OCI-LY1 (cell line): ENCODE measurements at regions not wholly inside any gene's neighbourhood (a gene's known extent, or its start where the extent isn't known, plus 50 kb on each side); places are given as distances from the start of the nearest gene placed in this dataset.

Experiments
- H2AFZ ChIP-seq: fragments of 200-600 bp; sonication (generic), shearing (Covaris generic); 2 replicates; pipeline ENCODE4 v1.6.0; 2014; ENCODE audit warnings: antibody characterized with exemption, mild to moderate bottlenecking, low read length
- H3F3A ChIP-seq: fragments of 200-600 bp; sonication (generic), shearing (Covaris generic); 2 replicates; pipeline ENCODE4 v1.6.0; 2014; ENCODE audit warnings: mild to moderate bottlenecking, antibody characterized with exemption, low read length, moderate library complexity; ENCODE audit not compliant: insufficient read depth
- H3K27ac ChIP-seq: fragments of 200-600 bp; sonication (generic); 2 replicates; pipeline ENCODE4 v1.5.1; 2014; ENCODE audit warnings: low read length, mixed run types, mild to moderate bottlenecking, low read depth; ENCODE audit not compliant: poor library complexity, severe bottlenecking
- H3K27me3 ChIP-seq: fragments of 200-600 bp; sonication (generic); 2 replicates; pipeline ENCODE4 v1.6.0; 2014; ENCODE audit warnings: antibody characterized with exemption, mild to moderate bottlenecking, low read length, moderate library complexity; ENCODE audit not compliant: insufficient read depth
- H3K36me3 ChIP-seq: fragments of 200-600 bp; sonication (generic); 2 replicates; pipeline ENCODE4 v1.6.1; 2014; ENCODE audit warnings: mild to moderate bottlenecking, antibody characterized with exemption, low read length, moderate library complexity, mixed read lengths; ENCODE audit not compliant: insufficient read depth
- H3K4me1 ChIP-seq: fragments of 200-600 bp; sonication (generic); 2 replicates; pipeline ENCODE4 v1.5.1; 2014; ENCODE audit warnings: mild to moderate bottlenecking, low read length, moderate library complexity; ENCODE audit not compliant: insufficient read depth, severe bottlenecking
- H3K4me2 ChIP-seq: fragments of 200-600 bp; sonication (generic), shearing (Covaris generic); 2 replicates; pipeline ENCODE4 v1.6.1; 2014; ENCODE audit warnings: low read length
- H3K4me3 ChIP-seq: fragments of 200-600 bp; sonication (generic); 2 replicates; pipeline ENCODE4 v1.5.1; 2014; ENCODE audit warnings: low read length, low read depth, mild to moderate bottlenecking, mixed read lengths; ENCODE audit not compliant: poor library complexity, severe bottlenecking
- H3K79me2 ChIP-seq: fragments of 200-600 bp; shearing (Covaris generic); 2 replicates; pipeline ENCODE4 v1.6.1; 2016; ENCODE audit warnings: mixed run types, low read length, mixed read lengths; ENCODE audit not compliant: insufficient read depth
- H3K9ac ChIP-seq: fragments of 200-600 bp; sonication (generic), shearing (Covaris generic); 2 replicates; pipeline ENCODE4 v1.6.1; 2014; ENCODE audit warnings: mild to moderate bottlenecking, low read length, mixed read lengths
- H3K9me2 ChIP-seq: fragments of 200-600 bp; sonication (generic), shearing (Covaris generic); 2 replicates; pipeline ENCODE4 v1.6.1; 2014; ENCODE audit warnings: low read depth, mild to moderate bottlenecking, low read length, mixed read lengths
- H3K9me3 ChIP-seq: fragments of 200-600 bp; shearing (Covaris generic); 2 replicates; pipeline ENCODE4 v1.6.1; 2014; ENCODE audit warnings: low read length, mixed read lengths
- H4K20me1 ChIP-seq: fragments of 200-600 bp; sonication (generic), shearing (Covaris generic); 2 replicates; pipeline ENCODE4 v1.6.0; 2016; ENCODE audit warnings: mild to moderate bottlenecking, low read length; ENCODE audit not compliant: insufficient read depth
- EZH2 ChIP-seq: fragments of 200-600 bp; sonication (generic), shearing (Covaris generic); IDR thresholded peaks from 2 replicates; pipeline ENCODE4 v1.8.0; 2017; ENCODE audit warnings: borderline replicate concordance, mixed run types, mild to moderate bottlenecking, antibody characterized with exemption, low read length, moderate library complexity, mixed read lengths
- TF ChIP-seq, protein P1 (sequence below): fragments of 200-600 bp; sonication (generic), shearing (Covaris generic); IDR thresholded peaks from 2 replicates; pipeline ENCODE4 v1.5.1; 2017; ENCODE audit warnings: mild to moderate bottlenecking, antibody characterized with exemption, low read length, moderate library complexity, mixed read lengths

DNA sequence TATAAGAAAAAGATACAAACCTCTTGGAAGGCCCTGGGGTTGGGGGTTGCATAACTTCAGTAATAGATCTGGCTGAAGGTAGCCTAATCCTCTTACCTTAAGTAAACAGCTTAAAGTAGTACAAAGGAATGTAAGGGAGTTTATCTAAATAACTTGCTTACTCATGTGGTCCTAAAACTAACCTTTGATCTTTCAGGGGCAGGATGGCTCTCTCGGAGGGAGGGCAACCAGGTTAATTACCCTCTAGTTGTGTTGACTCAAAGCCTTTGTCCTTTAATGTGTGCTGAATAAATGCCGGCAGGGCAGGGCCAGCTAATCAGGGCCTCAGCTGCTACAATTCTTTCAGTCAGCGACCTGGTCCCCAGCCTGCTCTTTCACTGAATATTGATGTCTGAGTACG lies 822.0 kb upstream of the SLIT2 start:
- Histone ChIP-seq H3K27me3 (no peaks in the 10 kb centered on the region), H3K9me2 (no peaks in the 10 kb centered on the region), H3K4me1 (no peaks in the 10 kb centered on the region), H3K4me3 (no peak overlapping the region), H3K79me2 (no peaks in the 10 kb centered on the region), H3K9ac (no peak overlapping the region), H3K4me2 (no peak overlapping the region), H3K27ac (no peak overlapping the region), H3K9me3 (no peaks in the 10 kb centered on the region), H2AFZ (no peak overlapping the region), H3F3A (no peaks in the 10 kb centered on the region), H4K20me1 (no peaks in the 10 kb centered on the region), H3K36me3 (no peaks in the 10 kb centered on the region)
- TF ChIP-seq, protein P1, sequence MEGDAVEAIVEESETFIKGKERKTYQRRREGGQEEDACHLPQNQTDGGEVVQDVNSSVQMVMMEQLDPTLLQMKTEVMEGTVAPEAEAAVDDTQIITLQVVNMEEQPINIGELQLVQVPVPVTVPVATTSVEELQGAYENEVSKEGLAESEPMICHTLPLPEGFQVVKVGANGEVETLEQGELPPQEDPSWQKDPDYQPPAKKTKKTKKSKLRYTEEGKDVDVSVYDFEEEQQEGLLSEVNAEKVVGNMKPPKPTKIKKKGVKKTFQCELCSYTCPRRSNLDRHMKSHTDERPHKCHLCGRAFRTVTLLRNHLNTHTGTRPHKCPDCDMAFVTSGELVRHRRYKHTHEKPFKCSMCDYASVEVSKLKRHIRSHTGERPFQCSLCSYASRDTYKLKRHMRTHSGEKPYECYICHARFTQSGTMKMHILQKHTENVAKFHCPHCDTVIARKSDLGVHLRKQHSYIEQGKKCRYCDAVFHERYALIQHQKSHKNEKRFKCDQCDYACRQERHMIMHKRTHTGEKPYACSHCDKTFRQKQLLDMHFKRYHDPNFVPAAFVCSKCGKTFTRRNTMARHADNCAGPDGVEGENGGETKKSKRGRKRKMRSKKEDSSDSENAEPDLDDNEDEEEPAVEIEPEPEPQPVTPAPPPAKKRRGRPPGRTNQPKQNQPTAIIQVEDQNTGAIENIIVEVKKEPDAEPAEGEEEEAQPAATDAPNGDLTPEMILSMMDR: no peak
- no peak for TF ChIP-seq EZH2

DNA sequence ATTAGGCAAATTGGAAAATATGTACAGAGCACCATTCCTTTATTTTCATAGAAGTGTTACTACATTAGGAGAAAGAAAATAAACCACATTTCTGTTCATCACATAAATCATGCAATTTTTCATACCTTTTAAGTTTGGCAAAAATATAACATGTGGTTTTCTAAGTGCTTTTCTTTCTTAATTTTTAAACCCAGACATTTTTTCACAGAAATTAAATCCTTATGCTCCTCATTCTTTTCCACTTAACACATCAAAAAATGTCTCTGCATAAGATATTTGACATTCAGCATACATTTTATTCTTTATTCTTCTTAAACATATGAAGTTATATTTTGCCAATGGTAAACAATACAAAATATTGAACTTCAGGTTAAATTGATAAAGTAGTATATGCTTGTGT lies 826.6 kb upstream of the SLIT2 start:
- H3K9me3 ChIP-seq: no peaks in the 10 kb centered on the region

DNA sequence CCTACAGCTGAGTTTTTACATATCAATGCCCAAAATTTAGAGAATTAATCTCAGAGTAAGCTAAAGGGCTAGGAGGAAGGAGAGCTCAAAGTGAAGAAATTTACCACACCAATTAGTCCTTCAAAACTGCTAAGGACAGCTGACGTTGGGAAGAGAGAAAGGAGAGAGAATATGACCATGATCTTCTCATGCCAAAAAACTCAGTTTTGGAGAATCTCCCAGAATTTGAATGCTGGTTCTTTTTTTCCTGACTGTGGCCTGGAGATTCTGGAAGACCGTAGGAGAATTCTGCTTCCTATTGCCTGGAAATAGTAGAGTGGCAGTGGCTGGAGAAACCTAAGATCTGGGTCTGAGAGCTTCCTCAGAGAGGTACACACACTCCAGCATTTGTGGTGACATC lies 834.4 kb upstream of the SLIT2 start:
- H3K79me2 ChIP-seq: no peaks in the 10 kb centered on the region
- H3K9ac ChIP-seq: no peak overlapping the region
- no peak overlapping the region for H3K4me3 ChIP-seq
- no peak overlapping the region for H3K4me2 ChIP-seq
- no peaks in the 10 kb centered on the region for H3F3A ChIP-seq
- H3K36me3 ChIP-seq: no peaks in the 10 kb centered on the region
- no peaks in the 10 kb centered on the region for H3K4me1 ChIP-seq
- no peak overlapping the region for H2AFZ ChIP-seq
- no peak for TF ChIP-seq EZH2
- TF ChIP-seq, protein P1: no peak
- H4K20me1 ChIP-seq: no peaks in the 10 kb centered on the region
- no peaks in the 10 kb centered on the region for H3K9me2 ChIP-seq
- H3K27ac ChIP-seq: no peak overlapping the region
- no peaks in the 10 kb centered on the region for H3K9me3 ChIP-seq
- no peaks in the 10 kb centered on the region for H3K27me3 ChIP-seq

More for the DNA sequence above, 826.6 kb upstream of the SLIT2 start:
- H3K4me3 ChIP-seq: no peak overlapping the region
- no peak overlapping the region for H3K9ac ChIP-seq
- no peaks in the 10 kb centered on the region for H3K9me2 ChIP-seq
- H3K4me1 ChIP-seq: no peaks in the 10 kb centered on the region
- no peak overlapping the region for H3K27ac ChIP-seq
- H3F3A ChIP-seq: no peaks in the 10 kb centered on the region
- no peaks in the 10 kb centered on the region for H3K79me2 ChIP-seq
- no peak overlapping the region for H2AFZ ChIP-seq
- H4K20me1 ChIP-seq: no peaks in the 10 kb centered on the region
- no peaks in the 10 kb centered on the region for H3K27me3 ChIP-seq
- TF ChIP-seq, protein P1: no peak
- TF ChIP-seq EZH2: no peak
- H3K36me3 ChIP-seq: no peaks in the 10 kb centered on the region
- no peak overlapping the region for H3K4me2 ChIP-seq
